ENCODE measurements at regions not wholly inside any gene's neighbourhood (a gene's known extent, or its start where the extent isn't known, plus 50 kb on each side); places are given as distances from the start of the nearest gene placed in this dataset.
A peak's percentile ranks its signal among the peaks of the same experiment; 100 is the strongest.
"Not testable (repeated sequence)": the region's sequence is repeated elsewhere in the genome, so short reads cannot be mapped to it uniquely, and the experiment has no call there.

GRCh38 chr14:49959822-49960408 is 67.0 kb downstream of the ARF6 start:
- Histone ChIP-seq H3K4me3 (ENCODE audit: low read depth, low read length) (no peak overlapping the region), H3K4me1 (ENCODE audit: control insufficient read depth, insufficient read depth, low read length, unreplicated experiment) (peaks cover under 1% of the 10 kb centered on the region), H2AFZ (ENCODE audit: low read length, unreplicated experiment) (no peak overlapping the region), H3K79me2 (ENCODE audit: control insufficient read depth, insufficient read depth, low read length, unreplicated experiment) (no peaks in the 10 kb centered on the region), H3K27me3 (ENCODE audit: insufficient read depth, low read length) (no peaks in the 10 kb centered on the region), H3K27ac (ENCODE audit: low read depth, low read length) (no peak overlapping the region), H3K36me3 (ENCODE audit: insufficient read depth, low read length) (no peaks in the 10 kb centered on the region)

DNA sequence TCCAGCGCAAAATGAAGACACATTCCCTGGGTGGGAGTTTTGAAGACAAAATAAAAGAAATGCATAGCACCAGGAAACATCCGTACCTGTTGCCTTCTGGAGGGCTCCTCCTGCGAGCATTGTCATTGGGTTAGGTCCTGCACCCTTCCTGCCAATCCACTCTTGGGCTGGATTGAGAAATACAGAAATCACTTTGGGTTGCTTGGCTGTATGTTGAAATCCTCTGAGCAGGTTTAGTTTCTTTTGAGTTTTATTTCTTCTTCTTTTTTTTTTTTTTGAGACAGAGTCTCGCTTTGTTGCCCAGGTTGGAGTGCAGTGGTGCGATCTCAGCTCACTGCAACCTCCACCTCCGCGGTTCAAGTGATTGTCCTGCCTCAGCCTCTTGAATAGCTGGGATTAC is 67.6 kb downstream of the ARF6 start:
- no peak overlapping the region for H2AFZ ChIP-seq (ENCODE audit: low read length, unreplicated experiment)
- no peaks in the 10 kb centered on the region for H3K36me3 ChIP-seq (ENCODE audit: insufficient read depth, low read length)
- no peaks in the 10 kb centered on the region for H3K4me1 ChIP-seq (ENCODE audit: control insufficient read depth, insufficient read depth, low read length, unreplicated experiment)
- H3K4me3 ChIP-seq (ENCODE audit: low read depth, low read length): no peak overlapping the region
- H3K27me3 ChIP-seq (ENCODE audit: insufficient read depth, low read length): no peaks in the 10 kb centered on the region
- no peaks in the 10 kb centered on the region for H3K79me2 ChIP-seq (ENCODE audit: control insufficient read depth, insufficient read depth, low read length, unreplicated experiment)
- H3K27ac ChIP-seq (ENCODE audit: low read depth, low read length): no peak overlapping the region

GRCh38 chr14:49961270-49962222 is 68.7 kb downstream of the ARF6 start:
- Histone ChIP-seq H3K27ac (ENCODE audit: low read depth, low read length) (no peak overlapping the region), H3K27me3 (ENCODE audit: insufficient read depth, low read length) (no peaks in the 10 kb centered on the region)

DNA sequence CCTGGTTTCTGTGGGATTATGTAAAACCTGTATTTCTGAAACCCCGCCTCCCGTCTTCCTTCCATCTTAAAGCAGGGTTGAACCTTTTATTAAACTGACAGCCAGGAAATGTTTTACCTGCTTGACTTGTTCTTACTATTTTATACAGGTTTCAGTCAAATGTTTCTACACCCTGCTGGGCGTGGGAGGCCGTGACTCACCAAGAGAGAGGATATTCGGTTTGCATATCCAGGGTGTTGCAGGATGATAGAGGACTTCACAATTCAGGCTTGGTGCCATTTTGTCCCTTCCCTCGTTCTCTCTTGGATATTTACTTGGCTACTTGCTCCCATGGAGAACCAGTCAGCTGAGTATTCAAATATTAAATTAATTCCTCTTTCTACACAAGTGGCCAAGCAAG is 69.7 kb downstream of the ARF6 start:
- Histone ChIP-seq H3K79me2 (ENCODE audit: control insufficient read depth, insufficient read depth, low read length, unreplicated experiment) (no peaks in the 10 kb centered on the region), H3K27ac (ENCODE audit: low read depth, low read length) (no peak overlapping the region), H2AFZ (ENCODE audit: low read length, unreplicated experiment) (no peak overlapping the region), H3K36me3 (ENCODE audit: insufficient read depth, low read length) (no peaks in the 10 kb centered on the region), H3K27me3 (ENCODE audit: insufficient read depth, low read length) (no peaks in the 10 kb centered on the region), H3K4me1 (ENCODE audit: control insufficient read depth, insufficient read depth, low read length, unreplicated experiment) (peaks cover 17% of the 10 kb centered on the region), H3K4me3 (ENCODE audit: low read depth, low read length) (no peak overlapping the region)

More at GRCh38 chr14:49961270-49962222, 68.7 kb downstream of the ARF6 start:
- Histone ChIP-seq H2AFZ (ENCODE audit: low read length, unreplicated experiment) (no peak overlapping the region), H3K79me2 (ENCODE audit: control insufficient read depth, insufficient read depth, low read length, unreplicated experiment) (no peaks in the 10 kb centered on the region), H3K4me3 (ENCODE audit: low read depth, low read length) (no peak overlapping the region), H3K4me1 (ENCODE audit: control insufficient read depth, insufficient read depth, low read length, unreplicated experiment) (peaks cover 7% of the 10 kb centered on the region), H3K36me3 (ENCODE audit: insufficient read depth, low read length) (no peaks in the 10 kb centered on the region)

DNA sequence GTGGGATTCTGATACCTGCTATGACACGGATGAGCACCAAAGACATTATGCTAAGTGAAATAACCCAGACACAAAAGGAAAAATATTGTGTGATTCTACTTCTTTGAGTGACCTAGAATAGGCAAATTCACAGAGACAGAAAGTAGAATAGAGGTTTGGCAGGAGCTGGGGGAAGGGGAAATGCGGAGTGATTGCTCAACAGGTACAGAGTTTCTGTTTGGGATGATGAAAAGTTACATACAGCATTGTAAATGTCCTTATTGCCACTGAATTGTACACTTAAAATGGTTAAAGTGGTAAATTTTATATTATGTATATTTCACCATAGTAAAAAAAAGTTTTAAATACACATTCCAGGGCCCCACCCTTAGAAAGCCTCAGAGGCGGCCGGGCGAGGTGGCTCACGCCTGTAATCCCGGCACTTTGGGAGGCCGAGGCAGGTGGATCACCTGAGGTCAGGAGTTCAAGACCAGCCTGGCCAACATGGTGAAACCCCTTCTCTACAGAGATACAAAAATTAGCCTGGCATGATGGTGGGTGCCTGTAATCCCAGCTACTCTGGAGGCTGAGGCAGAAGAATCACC is 72.3 kb downstream of the ARF6 start:
- H3K27ac ChIP-seq (ENCODE audit: low read depth, low read length); H2AFZ ChIP-seq (ENCODE audit: low read length, unreplicated experiment); H3K79me2 ChIP-seq (ENCODE audit: control insufficient read depth, insufficient read depth, low read length, unreplicated experiment); H3K36me3 ChIP-seq (ENCODE audit: insufficient read depth, low read length); H3K27me3 ChIP-seq (ENCODE audit: insufficient read depth, low read length); H3K4me3 ChIP-seq (ENCODE audit: low read depth, low read length): not testable (repeated sequence)
- peaks cover 22% of the 10 kb centered on the region for H3K4me1 ChIP-seq (ENCODE audit: control insufficient read depth, insufficient read depth, low read length, unreplicated experiment)

- Histone ChIP-seq H3K4me1 (ENCODE audit: control insufficient read depth, insufficient read depth, low read length, unreplicated experiment) (peaks cover 34% of the 10 kb centered on the region), H3K79me2 (ENCODE audit: control insufficient read depth, insufficient read depth, low read length, unreplicated experiment) (no peaks in the 10 kb centered on the region), H2AFZ (ENCODE audit: low read length, unreplicated experiment) (peak overlapping the region; percentile 16), H3K27ac (ENCODE audit: low read depth, low read length) (no peak overlapping the region), H3K4me3 (ENCODE audit: low read depth, low read length) (no peak overlapping the region), H3K36me3 (ENCODE audit: insufficient read depth, low read length) (no peaks in the 10 kb centered on the region), H3K27me3 (ENCODE audit: insufficient read depth, low read length) (no peaks in the 10 kb centered on the region)
Measured at GRCh38 chr14:49966304-49966809, 73.5 kb downstream of the ARF6 start.

- no peak overlapping the region for H3K27ac ChIP-seq (ENCODE audit: low read depth, low read length)
- H3K79me2 ChIP-seq (ENCODE audit: control insufficient read depth, insufficient read depth, low read length, unreplicated experiment): no peaks in the 10 kb centered on the region
- H3K36me3 ChIP-seq (ENCODE audit: insufficient read depth, low read length): no peaks in the 10 kb centered on the region
- peaks cover 41% of the 10 kb centered on the region for H3K4me1 ChIP-seq (ENCODE audit: control insufficient read depth, insufficient read depth, low read length, unreplicated experiment)
- no peak overlapping the region for H3K4me3 ChIP-seq (ENCODE audit: low read depth, low read length)
- no peaks in the 10 kb centered on the region for H3K27me3 ChIP-seq (ENCODE audit: insufficient read depth, low read length)
- peak overlapping the region; percentile 16 for H2AFZ ChIP-seq (ENCODE audit: low read length, unreplicated experiment)
Measured at GRCh38 chr14:49966971-49967630, 74.2 kb downstream of the ARF6 start.

DNA sequence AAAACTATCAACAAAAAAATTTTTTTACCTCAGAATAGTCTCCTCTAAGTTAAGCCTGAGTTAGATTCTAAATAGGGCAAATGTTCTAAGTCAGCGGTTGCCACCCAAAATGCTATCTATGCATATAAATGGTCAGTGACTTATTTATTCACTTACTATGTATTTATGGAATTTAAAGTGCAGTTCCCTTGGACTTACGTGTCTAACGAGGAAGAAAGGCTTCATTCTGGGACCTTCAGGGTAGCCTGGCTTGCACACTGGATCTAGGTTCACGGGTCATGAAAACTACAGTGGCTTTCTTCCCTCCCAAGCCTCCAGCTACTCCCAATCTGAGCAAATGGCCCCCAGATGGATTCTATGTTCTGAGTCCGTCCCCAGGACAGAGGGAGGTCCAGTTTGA is 77.1 kb downstream of the ARF6 start:
- Histone ChIP-seq H3K79me2 (ENCODE audit: control insufficient read depth, insufficient read depth, low read length, unreplicated experiment) (no peaks in the 10 kb centered on the region), H3K4me1 (ENCODE audit: control insufficient read depth, insufficient read depth, low read length, unreplicated experiment) (peaks cover 68% of the 10 kb centered on the region), H3K27ac (ENCODE audit: low read depth, low read length) (peak overlapping the region; percentile 24), H2AFZ (ENCODE audit: low read length, unreplicated experiment) (peak overlapping the region; percentile 88), H3K27me3 (ENCODE audit: insufficient read depth, low read length) (no peaks in the 10 kb centered on the region), H3K4me3 (ENCODE audit: low read depth, low read length) (peak overlapping the region; percentile 23), H3K36me3 (ENCODE audit: insufficient read depth, low read length) (no peaks in the 10 kb centered on the region)

DNA sequence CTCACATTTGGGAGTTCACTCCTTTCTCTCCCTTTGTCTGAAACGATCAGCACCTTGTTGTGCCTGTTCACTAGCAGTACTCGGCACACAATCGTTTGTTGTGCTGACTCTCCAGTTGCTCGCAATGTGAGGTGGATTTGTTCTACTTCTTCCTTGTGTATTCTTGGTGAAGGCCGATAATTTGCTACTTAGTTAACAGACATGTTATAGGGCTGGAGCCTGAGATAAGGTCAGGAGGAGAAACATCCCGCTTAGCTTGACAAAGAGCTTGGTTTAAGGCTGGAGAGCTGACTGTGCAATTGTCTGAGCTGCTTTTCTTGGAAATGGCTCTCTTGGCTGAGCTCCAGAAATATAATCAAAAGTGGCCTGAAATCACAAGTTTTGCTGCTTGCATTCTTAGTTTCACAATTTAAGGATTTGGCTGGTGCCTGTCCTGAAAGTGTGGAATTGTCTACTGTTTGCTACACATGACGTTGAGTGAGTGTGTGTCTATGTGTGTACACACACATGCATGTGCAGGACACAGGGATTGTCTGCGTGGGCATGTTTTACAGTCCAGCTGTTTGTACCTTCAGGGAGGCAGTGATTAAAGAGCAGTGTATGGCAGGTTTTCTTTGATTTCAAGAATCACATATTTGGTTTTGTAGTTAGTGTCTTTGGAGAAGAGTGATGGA is 77.7 kb downstream of the ARF6 start:
- Histone ChIP-seq H2AFZ (ENCODE audit: low read length, unreplicated experiment) (peak overlapping the region; percentile 88), H3K27ac (ENCODE audit: low read depth, low read length) (peak overlapping the region; percentile 24), H3K36me3 (ENCODE audit: insufficient read depth, low read length) (no peaks in the 10 kb centered on the region), H3K4me1 (ENCODE audit: control insufficient read depth, insufficient read depth, low read length, unreplicated experiment) (peaks cover 74% of the 10 kb centered on the region), H3K79me2 (ENCODE audit: control insufficient read depth, insufficient read depth, low read length, unreplicated experiment) (no peaks in the 10 kb centered on the region), H3K27me3 (ENCODE audit: insufficient read depth, low read length) (no peaks in the 10 kb centered on the region), H3K4me3 (ENCODE audit: low read depth, low read length) (peak overlapping the region; percentile 23)

All from ACC112 (cell line).